ENCODE measurements at regions not wholly inside any gene's neighbourhood (a gene's known extent, or its start where the extent isn't known, plus 50 kb on each side); places are given as distances from the start of the nearest gene placed in this dataset.

GRCh38 chr2:34652636-34653035 lies 1053.5 kb upstream of the FAM98A start:
- H3K27ac ChIP-seq (ENCODE audit: low read depth in 2 of 2, low read length in 1 of 2), result no peak overlapping the region
- no peaks in the 10 kb centered on the region for H3K36me3 ChIP-seq (replicated peaks in 1 of 2; ENCODE audit: control insufficient read depth in 1 of 2, insufficient read depth in 2 of 2, low read length in 1 of 2)
- H2AFZ ChIP-seq (ENCODE audit: low read depth), result no peak overlapping the region
- TF ChIP-seq IRF3 (IDR thresholded peaks at IDR 0.05; ENCODE audit: low read depth, low read length), result no peak
- TF ChIP-seq REST (IDR thresholded peaks at IDR 0.05; ENCODE audit: low read depth, low read length), result peak; percentile 55; the same call in 1 of the 2 replicates
- TF ChIP-seq SMC3 (IDR thresholded peaks at IDR 0.05; ENCODE audit: low read depth, low read length), result no peak
- TF ChIP-seq MAX (IDR thresholded peaks at IDR 0.05; ENCODE audit: low read depth), result no peak
- TF ChIP-seq NRF1 (IDR thresholded peaks at IDR 0.05; ENCODE audit: low read depth, low read length), result no peak
- TF ChIP-seq CTCF (IDR thresholded peaks at IDR 0.05), result no peak
- no peaks in the 10 kb centered on the region for H3K27me3 ChIP-seq (ENCODE audit: insufficient read depth)
- no peaks in the 10 kb centered on the region for H3F3A ChIP-seq (replicated peaks; ENCODE audit: insufficient read depth)
- H3K4me1 ChIP-seq (ENCODE audit: control insufficient read depth in 1 of 2, insufficient read depth in 2 of 2, low read depth in 1 of 2, low read length in 1 of 2), result no peaks in the 10 kb centered on the region
- H3K4me3 ChIP-seq (ENCODE audit: low read depth in 2 of 2, low read length in 1 of 2), result no peak overlapping the region
- H3K9ac ChIP-seq, result no peak overlapping the region
- no peak for DNase-seq
- CTCF ChIA-PET, result no interaction called here
- H3K4me2 ChIP-seq, result no peak overlapping the region
- H3K9me3 ChIP-seq, result no peaks in the 10 kb centered on the region; the same call in 1 of the 2 replicates
- POLR2A ChIA-PET, result no interaction called here
- H4K20me1 ChIP-seq (ENCODE audit: insufficient read depth), result no peaks in the 10 kb centered on the region
- H3K9me2 ChIP-seq, result no peaks in the 10 kb centered on the region; the same call in 1 of the 2 replicates
- H3K79me2 ChIP-seq (ENCODE audit: insufficient read depth), result no peaks in the 10 kb centered on the region
- 0% methylated on average over 1 of the region's 1 CpG for WGBS (ENCODE audit: low lambda C conversion rate)

- no peaks in the 10 kb centered on the region for H3K36me3 ChIP-seq (replicated peaks in 1 of 2; ENCODE audit: control insufficient read depth in 1 of 2, insufficient read depth in 2 of 2, low read length in 1 of 2)
- no peak overlapping the region for H3K27ac ChIP-seq (ENCODE audit: low read depth in 2 of 2, low read length in 1 of 2)
- no peak overlapping the region for H3K4me3 ChIP-seq (ENCODE audit: low read depth in 2 of 2, low read length in 1 of 2)
- H3K79me2 ChIP-seq (ENCODE audit: insufficient read depth), result no peaks in the 10 kb centered on the region
- ChIA-PET CTCF (no interaction called here), POLR2A (no interaction called here)
- H3K4me2 ChIP-seq, result no peak overlapping the region
- no peaks in the 10 kb centered on the region for H3F3A ChIP-seq (replicated peaks; ENCODE audit: insufficient read depth)
- no peak for TF ChIP-seq FOXM1 (IDR thresholded peaks at IDR 0.05; ENCODE audit: low read depth)
- no peak for TF ChIP-seq NRF1 (IDR thresholded peaks at IDR 0.05; ENCODE audit: low read depth, low read length)
- no peak for TF ChIP-seq EZH2phosphoT487 (IDR thresholded peaks at IDR 0.05; ENCODE audit: borderline replicate concordance, low read depth)
- no peak for TF ChIP-seq EP300 (IDR thresholded peaks at IDR 0.05; ENCODE audit: borderline replicate concordance in 1 of 2, low read depth in 1 of 2, low read length in 1 of 2)
- no peak for TF ChIP-seq POLR2AphosphoS5 (IDR thresholded peaks at IDR 0.05; ENCODE audit: low read depth, low read length)
- TF ChIP-seq GATA2 (CRISPR knock-in tag; IDR thresholded peaks at IDR 0.05), result no peak
- TF ChIP-seq TEAD4 (IDR thresholded peaks at IDR 0.05; ENCODE audit: borderline replicate concordance, insufficient read depth), result no peak
- TF ChIP-seq USF2 (IDR thresholded peaks at IDR 0.05; ENCODE audit: borderline replicate concordance, low read depth, low read length), result no peak
- TF ChIP-seq RCOR1 (IDR thresholded peaks at IDR 0.05; ENCODE audit: low read length), result no peak
- no peak for DNase-seq
- 22% methylated on average over 3 of the region's 3 CpGs for WGBS (ENCODE audit: low lambda C conversion rate)
- H4K20me1 ChIP-seq (ENCODE audit: insufficient read depth), result no peaks in the 10 kb centered on the region
- no peak overlapping the region for H3K9ac ChIP-seq
- no peak overlapping the region for H2AFZ ChIP-seq (ENCODE audit: low read depth)
- no peaks in the 10 kb centered on the region for H3K9me3 ChIP-seq
- H3K4me1 ChIP-seq (ENCODE audit: control insufficient read depth in 1 of 2, insufficient read depth in 2 of 2, low read depth in 1 of 2, low read length in 1 of 2), result no peaks in the 10 kb centered on the region
- no peaks in the 10 kb centered on the region for H3K27me3 ChIP-seq (ENCODE audit: insufficient read depth)
- H3K9me2 ChIP-seq, result no peaks in the 10 kb centered on the region; the same call in 1 of the 2 replicates
These were observed 1047.8 kb upstream of the FAM98A start for GRCh38 chr2:34646901-34647300.

Measured in SK-N-SH (cell line).